Lower leg skin (tissue), 3 donors: ENCODE measurements at regions not wholly inside any gene's neighbourhood (a gene's known extent, or its start where the extent isn't known, plus 50 kb on each side); places are given as distances from the start of the nearest gene placed in this dataset.

ENCODE experiments used
- POLR2A ChIP-seq, 2 donors: fragments of 450-650 bp; IDR thresholded peaks; one replicate each; pipeline ENCODE4 v1.6.1; 2016 to 2017; ENCODE audit warnings: antibody characterized with exemption in 2 of 2, mild to moderate bottlenecking in 1 of 2, moderate library complexity in 1 of 2
- TF ChIP-seq, protein P1 (sequence below), 3 donors: fragments of 450-650 bp; IDR thresholded peaks; one replicate each; pipeline ENCODE4 v1.5.1; 2016; ENCODE audit warnings: antibody characterized with exemption in 3 of 3, mild to moderate bottlenecking in 3 of 3, moderate library complexity in 2 of 3

DNA sequence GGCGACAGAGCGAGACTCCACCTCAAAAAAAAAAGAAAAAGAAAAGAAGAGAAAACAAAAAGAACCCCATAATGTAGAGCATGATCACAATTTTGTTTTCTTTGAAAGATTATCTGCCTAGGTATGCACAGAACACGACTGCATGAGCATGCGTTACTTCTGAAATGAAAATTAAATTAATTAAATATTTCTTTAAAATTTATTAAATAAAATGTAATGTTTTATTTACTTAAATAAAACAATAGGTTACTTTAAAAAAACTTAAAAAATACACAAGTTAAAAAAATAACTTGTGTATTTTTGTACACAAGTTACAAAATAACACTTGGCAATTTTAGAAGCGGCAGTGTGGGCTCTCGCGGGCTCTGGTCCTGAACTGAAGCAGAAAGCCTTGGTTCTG lies 107.8 kb downstream of the TFAP2A start:
- TF ChIP-seq, protein P1, sequence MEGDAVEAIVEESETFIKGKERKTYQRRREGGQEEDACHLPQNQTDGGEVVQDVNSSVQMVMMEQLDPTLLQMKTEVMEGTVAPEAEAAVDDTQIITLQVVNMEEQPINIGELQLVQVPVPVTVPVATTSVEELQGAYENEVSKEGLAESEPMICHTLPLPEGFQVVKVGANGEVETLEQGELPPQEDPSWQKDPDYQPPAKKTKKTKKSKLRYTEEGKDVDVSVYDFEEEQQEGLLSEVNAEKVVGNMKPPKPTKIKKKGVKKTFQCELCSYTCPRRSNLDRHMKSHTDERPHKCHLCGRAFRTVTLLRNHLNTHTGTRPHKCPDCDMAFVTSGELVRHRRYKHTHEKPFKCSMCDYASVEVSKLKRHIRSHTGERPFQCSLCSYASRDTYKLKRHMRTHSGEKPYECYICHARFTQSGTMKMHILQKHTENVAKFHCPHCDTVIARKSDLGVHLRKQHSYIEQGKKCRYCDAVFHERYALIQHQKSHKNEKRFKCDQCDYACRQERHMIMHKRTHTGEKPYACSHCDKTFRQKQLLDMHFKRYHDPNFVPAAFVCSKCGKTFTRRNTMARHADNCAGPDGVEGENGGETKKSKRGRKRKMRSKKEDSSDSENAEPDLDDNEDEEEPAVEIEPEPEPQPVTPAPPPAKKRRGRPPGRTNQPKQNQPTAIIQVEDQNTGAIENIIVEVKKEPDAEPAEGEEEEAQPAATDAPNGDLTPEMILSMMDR (IDR thresholded peaks at IDR 0.05): no peak
- no peak for TF ChIP-seq POLR2A (IDR thresholded peaks at IDR 0.05)
